GM12878 (cell line): ENCODE measurements at regions not wholly inside any gene's neighbourhood (a gene's known extent, or its start where the extent isn't known, plus 50 kb on each side); places are given as distances from the start of the nearest gene placed in this dataset.

Experiments
- ATAC-seq: fragments of 200-7000 bp; cut with Tn5 transposase; 3 replicates; pipeline ENCODE4 v1.9.1; 2020; ENCODE audit warnings: mild to moderate bottlenecking, moderate library complexity
- BruUV-seq: library from RNA; stranded (reverse); fragments of 400-500 nt; replicated peaks from 2 replicates; lab custom pipeline; 2021; lab: Mats Ljungman, UMichigan
- CTCF ChIA-PET: fragments of 300-600 bp; sonication (Branson Sonifier 250); formaldehyde crosslinking; extraction: SDS; loops from one replicate; lab custom pipeline; 2021; ENCODE audit warnings: inconsistent platforms; lab: Yijun Ruan, JAX
- POLR2A ChIA-PET: fragments of 350-600 bp; formaldehyde crosslinking; extraction: SDS; loops from one replicate; lab custom pipeline; 2021; ENCODE audit warnings: inconsistent platforms; lab: Charles Lee
- RAD21 ChIA-PET: fragments of 300-600 bp; sonication (Branson Sonifier 250); formaldehyde crosslinking; loops from one replicate; lab custom pipeline; 2023; ENCODE audit warnings: antibody characterized with exemption; ENCODE audit not compliant: unreplicated experiment; lab: Charles Lee
- SMC1A ChIA-PET: fragments of 300-600 bp; sonication (Branson Sonifier 250); formaldehyde crosslinking; loops from one replicate; lab custom pipeline; 2023; ENCODE audit not compliant: unreplicated experiment, uncharacterized antibody; lab: Charles Lee
- DNase-seq: peaks from one replicate; pipeline ENCODE4 v3.0.0-alpha.2; 2011; ENCODE audit warnings: low read depth, low spot score
- FAIRE-seq: peaks from 3 replicates; lab custom pipeline; 2011; peaks lifted over from hg19 to GRCh38; lab: Jason Lieb, UNC
- H2AFZ ChIP-seq: 2 replicates; pipeline ENCODE4 v1.6.0; 2011; ENCODE audit warnings: low read depth, low read length, control low read depth; ENCODE audit not compliant: control insufficient read depth
- H3K27ac ChIP-seq: 2 replicates; pipeline ENCODE4 v1.5.1; 2011; ENCODE audit warnings: control low read depth; ENCODE audit not compliant: control insufficient read depth, insufficient read depth
- H3K27me3 ChIP-seq, 2 experiments: replicated peaks in 1 of 2; 2 replicates each; pipeline versions ENCODE4 v1.6.0 to v1.6.1; 2011; ENCODE audit warnings: low read length in 1 of 2; ENCODE audit not compliant: control insufficient read depth in 2 of 2, insufficient read depth in 2 of 2
- H3K36me3 ChIP-seq, 2 experiments: 2 replicates each; pipeline ENCODE4 v1.5.1; 2011; ENCODE audit warnings: low read length in 1 of 2; ENCODE audit not compliant: control insufficient read depth in 2 of 2, insufficient read depth in 2 of 2
- H3K4me1 ChIP-seq: 2 replicates; pipeline ENCODE4 v1.6.1; 2011; ENCODE audit warnings: mild to moderate bottlenecking, low read length, moderate library complexity, mixed read lengths; ENCODE audit not compliant: control insufficient read depth, insufficient read depth
- H3K4me2 ChIP-seq: 2 replicates; pipeline ENCODE4 v1.6.0; 2011; ENCODE audit warnings: control low read depth; ENCODE audit not compliant: control insufficient read depth, insufficient read depth
- H3K4me3 ChIP-seq: fragments of 200-600 bp; sonication (generic); 2 replicates; pipeline ENCODE4 v1.5.1; 2016
- H3K79me2 ChIP-seq: 2 replicates; pipeline ENCODE4 v1.6.0; 2011; ENCODE audit warnings: low read length; ENCODE audit not compliant: control insufficient read depth, insufficient read depth
- H3K9ac ChIP-seq: 2 replicates; pipeline ENCODE4 v1.8.0; 2011; ENCODE audit warnings: low read length, control low read depth, mixed read lengths; ENCODE audit not compliant: control insufficient read depth, insufficient read depth
- H3K9me3 ChIP-seq: replicated peaks from 3 replicates; pipeline ENCODE4 v1.5.1; 2011; ENCODE audit warnings: mild to moderate bottlenecking, low read length; ENCODE audit not compliant: control insufficient read depth, insufficient read depth
- H4K20me1 ChIP-seq: 2 replicates; pipeline ENCODE4 v1.6.0; 2011; ENCODE audit not compliant: control insufficient read depth, insufficient read depth
- CBFB ChIP-seq: IDR thresholded peaks from 2 replicates; pipeline ENCODE4 v1.6.1; 2016; ENCODE audit warnings: antibody characterized with exemption, low read depth
- CHD4 ChIP-seq: fragments of 200-600 bp; sonication (generic); IDR thresholded peaks from 2 replicates; pipeline ENCODE4 v1.6.1; 2016; ENCODE audit warnings: mild to moderate bottlenecking
- HDAC2 ChIP-seq: fragments of 200-600 bp; sonication (generic); IDR thresholded peaks from 2 replicates; pipeline ENCODE4 v1.6.1; 2017
- IKZF1 ChIP-seq: fragments of 450-650 bp; conservative IDR thresholded peaks from 2 replicates; pipeline ENCODE4 v1.6.1; 2017; ENCODE audit warnings: antibody characterized with exemption, mild to moderate bottlenecking
- JUND ChIP-seq: IDR thresholded peaks from 2 replicates; pipeline ENCODE4 v1.6.1; 2012; ENCODE audit warnings: low read depth, mild to moderate bottlenecking, low read length, improper control_type of control experiment, moderate library complexity
- POLR2A ChIP-seq: IDR thresholded peaks from 2 replicates; pipeline ENCODE4 v1.6.1; 2011; ENCODE audit warnings: low read depth, mild to moderate bottlenecking, low read length
- RAD21 ChIP-seq: IDR thresholded peaks from 2 replicates; pipeline ENCODE4 v1.6.1; 2011; ENCODE audit warnings: mild to moderate bottlenecking, low read depth, low read length, moderate library complexity; ENCODE audit not compliant: insufficient read depth
- STAT1 ChIP-seq: fragments of 450-650 bp; conservative IDR thresholded peaks from 2 replicates; pipeline ENCODE4 v1.6.1; 2014; ENCODE audit warnings: antibody characterized with exemption, mild to moderate bottlenecking
- USF1 ChIP-seq: IDR thresholded peaks from 2 replicates; pipeline ENCODE4 v1.6.1; 2011; ENCODE audit warnings: borderline replicate concordance, low read depth, mild to moderate bottlenecking, moderate library complexity, mixed read lengths, low read length; ENCODE audit not compliant: insufficient read depth; ENCODE audit errors: extremely low read length
- ZBED1 ChIP-seq: IDR thresholded peaks from 2 replicates; pipeline ENCODE4 v1.6.1; 2016; ENCODE audit warnings: borderline replicate concordance
- ZNF274 ChIP-seq: IDR thresholded peaks from one replicate; pipeline ENCODE4 v1.8.0; 2011; ENCODE audit not compliant: insufficient read length, insufficient read depth
- ZSCAN29 ChIP-seq: fragments of 450-650 bp; IDR thresholded peaks from 2 replicates; pipeline ENCODE4 v1.6.1; 2017; ENCODE audit warnings: mild to moderate bottlenecking, moderate library complexity
- WGBS: methylation state at CpG from one replicate; pipeline ENCODE4 v1.1.6; 2016; ENCODE audit warnings: low lambda C conversion rate; ENCODE audit not compliant: insufficient replicate concordance, insufficient coverage; ENCODE audit errors: missing lambda C conversion rate; 5-methylcytosine and 5-hydroxymethylcytosine counted together
- in situ Hi-C: fragments of 300-500 bp; cut with MboI; formaldehyde crosslinking; loops from 9 replicates; pipeline ENCODE4 v1.14.3; 2018; ENCODE audit warnings: mixed read lengths
- intact Hi-C: fragments of 100-400 bp; cut with micrococcal nuclease; formaldehyde crosslinking; loops from one replicate; pipeline ENCODE4 v1.14.2; 2022; ENCODE audit not compliant: unreplicated experiment
- TF ChIP-seq, protein P1 (sequence below): fragments of 450-650 bp; IDR thresholded peaks from 2 replicates; pipeline ENCODE4 v1.6.1; 2017; ENCODE audit warnings: mild to moderate bottlenecking, moderate library complexity

DNA sequence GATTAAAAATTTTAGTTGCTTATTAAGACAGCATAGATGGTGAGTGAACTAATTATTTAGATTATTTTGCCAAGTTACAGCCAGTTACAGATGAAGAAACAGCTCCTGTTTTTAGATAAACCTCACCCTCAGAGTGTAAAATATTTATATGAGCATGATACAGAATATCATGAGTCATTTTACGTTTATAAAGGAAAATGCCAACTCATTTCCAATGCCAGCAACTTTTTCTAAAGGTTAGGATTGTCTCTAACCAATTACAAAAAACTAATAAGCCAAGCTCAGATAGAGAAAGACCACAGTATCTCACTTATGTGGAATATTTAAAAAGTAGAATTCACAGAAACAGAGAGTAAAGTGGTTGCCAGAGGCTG, 590.1 kb downstream of the LTN1 start:
- SMC1A ChIA-PET, result no interaction called here
- Histone ChIP-seq H3K4me1 (no peaks in the 10 kb centered on the region), H3K79me2 (no peaks in the 10 kb centered on the region), H3K9me3 (no peaks in the 10 kb centered on the region), H3K27ac (no peak overlapping the region), H3K36me3 (no peaks in the 10 kb centered on the region), H2AFZ (no peak overlapping the region), H3K9ac (no peak overlapping the region), H3K4me2 (no peak overlapping the region)
- intact Hi-C loops, result no loop called here
- in situ Hi-C loops, result no loop called here
- BruUV-seq, result no TSS peak
- WGBS, result 5% methylated on average over 1 of the region's 1 CpG
- RAD21 ChIA-PET, result no interaction called here
- CTCF ChIA-PET, result no interaction called here
- DNase-seq, result no peak
- POLR2A ChIA-PET, result no interaction called here
- TF ChIP-seq POLR2A (no peak), ZSCAN29 (no peak), USF1 (no peak), STAT1 (no peak), JUND (no peak), ZBED1 (no peak), IKZF1 (no peak), CHD4 (no peak), RAD21 (no peak), ZNF274 (no peak), CBFB (no peak), HDAC2 (no peak)
- TF ChIP-seq, protein P1, sequence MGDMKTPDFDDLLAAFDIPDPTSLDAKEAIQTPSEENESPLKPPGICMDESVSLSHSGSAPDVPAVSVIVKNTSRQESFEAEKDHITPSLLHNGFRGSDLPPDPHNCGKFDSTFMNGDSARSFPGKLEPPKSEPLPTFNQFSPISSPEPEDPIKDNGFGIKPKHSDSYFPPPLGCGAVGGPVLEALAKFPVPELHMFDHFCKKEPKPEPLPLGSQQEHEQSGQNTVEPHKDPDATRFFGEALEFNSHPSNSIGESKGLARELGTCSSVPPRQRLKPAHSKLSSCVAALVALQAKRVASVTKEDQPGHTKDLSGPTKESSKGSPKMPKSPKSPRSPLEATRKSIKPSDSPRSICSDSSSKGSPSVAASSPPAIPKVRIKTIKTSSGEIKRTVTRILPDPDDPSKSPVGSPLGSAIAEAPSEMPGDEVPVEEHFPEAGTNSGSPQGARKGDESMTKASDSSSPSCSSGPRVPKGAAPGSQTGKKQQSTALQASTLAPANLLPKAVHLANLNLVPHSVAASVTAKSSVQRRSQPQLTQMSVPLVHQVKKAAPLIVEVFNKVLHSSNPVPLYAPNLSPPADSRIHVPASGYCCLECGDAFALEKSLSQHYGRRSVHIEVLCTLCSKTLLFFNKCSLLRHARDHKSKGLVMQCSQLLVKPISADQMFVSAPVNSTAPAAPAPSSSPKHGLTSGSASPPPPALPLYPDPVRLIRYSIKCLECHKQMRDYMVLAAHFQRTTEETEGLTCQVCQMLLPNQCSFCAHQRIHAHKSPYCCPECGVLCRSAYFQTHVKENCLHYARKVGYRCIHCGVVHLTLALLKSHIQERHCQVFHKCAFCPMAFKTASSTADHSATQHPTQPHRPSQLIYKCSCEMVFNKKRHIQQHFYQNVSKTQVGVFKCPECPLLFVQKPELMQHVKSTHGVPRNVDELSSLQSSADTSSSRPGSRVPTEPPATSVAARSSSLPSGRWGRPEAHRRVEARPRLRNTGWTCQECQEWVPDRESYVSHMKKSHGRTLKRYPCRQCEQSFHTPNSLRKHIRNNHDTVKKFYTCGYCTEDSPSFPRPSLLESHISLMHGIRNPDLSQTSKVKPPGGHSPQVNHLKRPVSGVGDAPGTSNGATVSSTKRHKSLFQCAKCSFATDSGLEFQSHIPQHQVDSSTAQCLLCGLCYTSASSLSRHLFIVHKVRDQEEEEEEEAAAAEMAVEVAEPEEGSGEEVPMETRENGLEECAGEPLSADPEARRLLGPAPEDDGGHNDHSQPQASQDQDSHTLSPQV, result no peak
- TF ChIP-seq, all 136 proteins: peak for 0
- FAIRE-seq (no peak), ATAC-seq (no peak)
- Histone ChIP-seq H4K20me1 (no peaks in the 10 kb centered on the region), H3K4me3 (no peak overlapping the region), H3K27me3 (no peaks in the 10 kb centered on the region)
